Activated CD4-positive, alpha-beta T cell treated with anti-CD3 and anti-CD28 coated beads for 36 hours (primary cell): ENCODE measurements at regions not wholly inside any gene's neighbourhood (a gene's known extent, or its start where the extent isn't known, plus 50 kb on each side); places are given as distances from the start of the nearest gene placed in this dataset.

Source experiments
- ATAC-seq: fragments of 200-7000 bp; cut with Tn5 transposase; one replicate; pipeline ENCODE4 v1.10.0; 2021; ENCODE audit warnings: mild to moderate bottlenecking, moderate library complexity
- CTCF ChIA-PET: fragments of 350-600 bp; sonication (Branson Sonifier 250); formaldehyde crosslinking; loops from one replicate; lab custom pipeline; 2021; ENCODE audit warnings: antibody characterized with exemption; lab: Charles Lee
- POLR2A ChIA-PET: fragments of 350-600 bp; sonication (Branson Sonifier 250); formaldehyde crosslinking; loops from one replicate; lab custom pipeline; 2021; ENCODE audit warnings: antibody characterized with exemption, inconsistent platforms; lab: Charles Lee
- DNase-seq: peaks from one replicate; pipeline ENCODE4 v3.0.0-alpha.2; 2020
- H3K27ac Mint-ChIP-seq: one replicate; pipeline ENCODE4 v1.8.0; 2021; ENCODE audit warnings: mixed read lengths
- H3K27me3 Mint-ChIP-seq: one replicate; pipeline ENCODE4 v1.8.0; 2021; ENCODE audit warnings: mixed read lengths
- H3K36me3 Mint-ChIP-seq: one replicate; pipeline ENCODE4 v1.8.0; 2021; ENCODE audit warnings: low read depth, mixed read lengths
- H3K4me1 Mint-ChIP-seq: one replicate; pipeline ENCODE4 v1.8.0; 2021; ENCODE audit warnings: mixed read lengths
- H3K4me3 Mint-ChIP-seq: one replicate; pipeline ENCODE4 v1.8.0; 2021; ENCODE audit warnings: mild to moderate bottlenecking, moderate library complexity, mixed read lengths
- H3K9me3 Mint-ChIP-seq: one replicate; pipeline ENCODE4 v1.8.0; 2021; ENCODE audit warnings: low read depth, mixed read lengths
- intact Hi-C, 2 experiments: fragments of 100-400 bp; cut with DNase I in 1 of 2; cut with micrococcal nuclease in 1 of 2; formaldehyde crosslinking; loops; one replicate each; pipeline versions ENCODE4 v1.14.2 to v1.15.1; 2022 to 2024; cut with DNase I, micrococcal nuclease

- intact Hi-C loops, result no loop called here
- no peaks in the 10 kb centered on the region for H3K36me3 Mint-ChIP-seq
- DNase-seq, result no peak
- no peak for ATAC-seq
- CTCF ChIA-PET, result interaction anchor here (1.0 kb wide), 1 partner anchor 28 kb away, joined by 3 read pairs; no protein-coding TSS in a partner anchor
- no peaks in the 10 kb centered on the region for H3K9me3 Mint-ChIP-seq
- H3K4me3 Mint-ChIP-seq, result no peak overlapping the region
- H3K4me1 Mint-ChIP-seq, result no peaks in the 10 kb centered on the region
- POLR2A ChIA-PET, result no interaction called here
- no peaks in the 10 kb centered on the region for H3K27me3 Mint-ChIP-seq
- H3K27ac Mint-ChIP-seq, result no peak overlapping the region
These were observed 143.4 kb upstream of the DSCAM start for GRCh38 chr21:40990366-40990765.

- Mint-ChIP-seq H3K9me3 (peaks cover 11% of the 10 kb centered on the region), H3K27me3 (no peaks in the 10 kb centered on the region), H3K4me3 (no peak overlapping the region), H3K27ac (no peak overlapping the region), H3K36me3 (peaks cover 2% of the 10 kb centered on the region), H3K4me1 (no peaks in the 10 kb centered on the region)
- ATAC-seq (no peak), DNase-seq (no peak)
- intact Hi-C loops, result no loop called here
- ChIA-PET POLR2A (no interaction called here), CTCF (no interaction called here)
These were observed 150.9 kb upstream of the DSCAM start for GRCh38 chr21:40997831-40998230.

GRCh38 chr21:41000838-41001237, 153.9 kb upstream of the DSCAM start:
- Mint-ChIP-seq H3K36me3 (peaks cover 2% of the 10 kb centered on the region), H3K4me3 (no peak overlapping the region), H3K27me3 (peaks cover 3% of the 10 kb centered on the region), H3K9me3 (peaks cover 11% of the 10 kb centered on the region), H3K4me1 (no peaks in the 10 kb centered on the region), H3K27ac (no peak overlapping the region)
- intact Hi-C loops, result no loop called here
- ChIA-PET CTCF (no interaction called here), POLR2A (no interaction called here)
- ATAC-seq (no peak), DNase-seq (no peak)

- no peaks in the 10 kb centered on the region for H3K4me1 Mint-ChIP-seq
- CTCF ChIA-PET, result no interaction called here
- POLR2A ChIA-PET, result no interaction called here
- intact Hi-C loops, result no loop called here
- DNase-seq, result no peak
- H3K9me3 Mint-ChIP-seq, result peaks cover 5% of the 10 kb centered on the region
- H3K36me3 Mint-ChIP-seq, result no peaks in the 10 kb centered on the region
- ATAC-seq, result no peak
- peaks cover 6% of the 10 kb centered on the region for H3K27me3 Mint-ChIP-seq
- no peak overlapping the region for H3K27ac Mint-ChIP-seq
- H3K4me3 Mint-ChIP-seq, result no peak overlapping the region
These were observed 159.7 kb upstream of the DSCAM start for GRCh38 chr21:41006636-41007035.

- H3K27ac Mint-ChIP-seq, result no peak overlapping the region
- CTCF ChIA-PET, result no interaction called here
- no peaks in the 10 kb centered on the region for H3K4me1 Mint-ChIP-seq
These were observed 159.6 kb upstream of the BACE2 start for GRCh38 chr21:41008351-41008750.

GRCh38 chr21:41008974-41009373, 159.0 kb upstream of the BACE2 start:
- DNase-seq (no peak), ATAC-seq (no peak)
- ChIA-PET CTCF (interaction anchor here (1.4 kb wide), 1 partner anchor 10 kb away, joined by 7 read pairs; no protein-coding TSS in a partner anchor), POLR2A (no interaction called here)
- Mint-ChIP-seq H3K4me1 (no peaks in the 10 kb centered on the region), H3K9me3 (no peaks in the 10 kb centered on the region), H3K27me3 (peaks cover 6% of the 10 kb centered on the region), H3K27ac (no peak overlapping the region), H3K4me3 (no peak overlapping the region), H3K36me3 (no peaks in the 10 kb centered on the region)
- intact Hi-C loops, result no loop called here

More at GRCh38 chr21:41008351-41008750, 159.6 kb upstream of the BACE2 start:
- Mint-ChIP-seq H3K27me3 (peaks cover 6% of the 10 kb centered on the region), H3K36me3 (no peaks in the 10 kb centered on the region), H3K9me3 (no peaks in the 10 kb centered on the region), H3K4me3 (no peak overlapping the region)
- POLR2A ChIA-PET, result no interaction called here
- ATAC-seq (no peak), DNase-seq (no peak)
- intact Hi-C loops, result no loop called here

GRCh38 chr21:41009398-41010100, 158.4 kb upstream of the BACE2 start:
- H3K36me3 Mint-ChIP-seq, result no peaks in the 10 kb centered on the region
- H3K9me3 Mint-ChIP-seq, result no peaks in the 10 kb centered on the region
- no peak overlapping the region for H3K4me3 Mint-ChIP-seq
- intact Hi-C loops, result no loop called here
- ChIA-PET CTCF (interaction anchor here (0.6 to 1.4 kb wide), 2 partner anchors 11 to 23 kb away, joined by 4 to 7 read pairs; no protein-coding TSS in a partner anchor), POLR2A (no interaction called here)
- DNase-seq (no peak), ATAC-seq (no peak)
- H3K27ac Mint-ChIP-seq, result no peak overlapping the region
- H3K4me1 Mint-ChIP-seq, result no peaks in the 10 kb centered on the region
- peaks cover 5% of the 10 kb centered on the region for H3K27me3 Mint-ChIP-seq

- Mint-ChIP-seq H3K4me3 (no peak overlapping the region), H3K9me3 (no peaks in the 10 kb centered on the region), H3K36me3 (no peaks in the 10 kb centered on the region), H3K4me1 (no peaks in the 10 kb centered on the region), H3K27me3 (peaks cover 3% of the 10 kb centered on the region), H3K27ac (no peak overlapping the region)
- DNase-seq, result no peak
- CTCF ChIA-PET, result interaction anchor here (0.6 to 1.4 kb wide), 3 partner anchors 11 to 33 kb away, joined by 3 to 7 read pairs (median 4); no protein-coding TSS in a partner anchor
- intact Hi-C loops, result no loop called here
- ATAC-seq, result no peak
- POLR2A ChIA-PET, result interaction anchor here (0.6 kb wide), 1 partner anchor 407 kb away, joined by 5 read pairs; no protein-coding TSS in a partner anchor
These were observed 157.9 kb upstream of the BACE2 start for GRCh38 chr21:41010101-41010435.

- no peaks in the 10 kb centered on the region for H3K36me3 Mint-ChIP-seq
- POLR2A ChIA-PET, result no interaction called here
- ATAC-seq (no peak), DNase-seq (no peak)
- H3K9me3 Mint-ChIP-seq, result no peaks in the 10 kb centered on the region
- H3K27me3 Mint-ChIP-seq, result peaks cover 3% of the 10 kb centered on the region
- H3K27ac Mint-ChIP-seq, result no peak overlapping the region
- H3K4me1 Mint-ChIP-seq, result no peaks in the 10 kb centered on the region
- intact Hi-C loops, result no loop called here
- CTCF ChIA-PET, result interaction anchor here (0.7 kb wide), 1 partner anchor 9 kb away, joined by 3 read pairs; no protein-coding TSS in a partner anchor
- no peak overlapping the region for H3K4me3 Mint-ChIP-seq
These were observed 156.7 kb upstream of the BACE2 start for GRCh38 chr21:41011098-41011731.

GRCh38 chr21:41011951-41012366, 156.0 kb upstream of the BACE2 start:
- DNase-seq (no peak), ATAC-seq (no peak)
- Mint-ChIP-seq H3K4me3 (no peak overlapping the region), H3K4me1 (no peaks in the 10 kb centered on the region), H3K27me3 (peaks cover 3% of the 10 kb centered on the region), H3K36me3 (no peaks in the 10 kb centered on the region), H3K9me3 (no peaks in the 10 kb centered on the region), H3K27ac (no peak overlapping the region)
- intact Hi-C loops, result no loop called here
- ChIA-PET CTCF (no interaction called here), POLR2A (no interaction called here)

GRCh38 chr21:41012425-41012824, 155.5 kb upstream of the BACE2 start:
- DNase-seq, result no peak
- peaks cover 5% of the 10 kb centered on the region for H3K27me3 Mint-ChIP-seq
- intact Hi-C loops, result no loop called here
- H3K4me1 Mint-ChIP-seq, result no peaks in the 10 kb centered on the region
- no peak for ATAC-seq
- H3K4me3 Mint-ChIP-seq, result no peak overlapping the region
- ChIA-PET POLR2A (no interaction called here), CTCF (no interaction called here)
- no peaks in the 10 kb centered on the region for H3K36me3 Mint-ChIP-seq
- no peak overlapping the region for H3K27ac Mint-ChIP-seq
- no peaks in the 10 kb centered on the region for H3K9me3 Mint-ChIP-seq

GRCh38 chr21:41016472-41016871, 151.5 kb upstream of the BACE2 start:
- Mint-ChIP-seq H3K27ac (no peak overlapping the region), H3K4me1 (no peaks in the 10 kb centered on the region), H3K27me3 (peaks cover 5% of the 10 kb centered on the region), H3K36me3 (no peaks in the 10 kb centered on the region), H3K9me3 (peaks cover 2% of the 10 kb centered on the region), H3K4me3 (no peak overlapping the region)
- intact Hi-C loops, result no loop called here
- POLR2A ChIA-PET, result no interaction called here
- no peak for DNase-seq
- CTCF ChIA-PET, result no interaction called here
- ATAC-seq, result no peak
